Spinal cord (tissue), 9 donors: ENCODE measurements at regions not wholly inside any gene's neighbourhood (a gene's known extent, or its start where the extent isn't known, plus 50 kb on each side); places are given as distances from the start of the nearest gene placed in this dataset.
"Not testable (repeated sequence)": the region's sequence is repeated elsewhere in the genome, so short reads cannot be mapped to it uniquely, and the experiment has no call there.

Experiments
- DNase-seq, 6 donors: peaks; one replicate each; pipeline versions ENCODE4 v3.0.0 to v3.0.0-alpha.2; 2013 to 2015; ENCODE audit warnings: low spot score in 6 of 6, low read depth in 4 of 6
- H3K27ac ChIP-seq: one replicate; pipeline ENCODE4 v1.5.1; 2013; ENCODE audit warnings: low read depth, low read length, control low read depth
- H3K27me3 ChIP-seq: one replicate; pipeline ENCODE4 v1.6.1; 2013; ENCODE audit warnings: low read length; ENCODE audit not compliant: control insufficient read depth, insufficient read depth
- H3K36me3 ChIP-seq: one replicate; pipeline ENCODE4 v1.6.1; 2013; ENCODE audit warnings: low read length; ENCODE audit not compliant: control insufficient read depth, insufficient read depth
- H3K4me1 ChIP-seq: one replicate; pipeline ENCODE4 v1.6.1; 2013; ENCODE audit warnings: low read length; ENCODE audit not compliant: control insufficient read depth, insufficient read depth
- H3K4me3 ChIP-seq: one replicate; pipeline ENCODE4 v1.5.1; 2013; ENCODE audit warnings: low read depth, low read length, control low read depth
- H3K9me3 ChIP-seq: one replicate; pipeline ENCODE4 v1.6.1; 2013; ENCODE audit warnings: low read length; ENCODE audit not compliant: control insufficient read depth, insufficient read depth
- WGBS: methylation state at CpG from one replicate; pipeline ENCODE4 v1.1.5; 2013; ENCODE audit warnings: missing lambda C conversion rate; ENCODE audit not compliant: insufficient coverage; 5-methylcytosine and 5-hydroxymethylcytosine counted together
- donor health status: healthy.

DNA sequence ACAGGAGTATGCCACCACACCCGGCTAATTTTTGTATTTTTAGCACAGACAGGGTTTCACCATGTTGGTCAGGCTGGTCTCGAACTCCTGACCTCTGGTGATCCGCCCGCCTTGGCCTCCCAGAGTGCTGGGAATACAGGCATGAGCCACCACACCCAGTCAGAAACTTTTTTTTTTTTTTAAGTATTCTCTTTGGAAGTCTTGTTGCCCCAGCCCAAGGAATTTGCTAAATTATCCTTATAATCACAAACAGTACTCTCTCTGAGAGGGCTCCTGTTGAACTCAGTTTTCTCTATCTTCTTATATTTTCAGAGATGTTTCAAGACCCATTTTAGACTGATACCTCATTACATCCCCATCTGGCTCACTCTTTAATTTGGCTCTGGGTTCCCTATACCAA is 82.3 kb upstream of the HIF1A start:
- not testable (repeated sequence) for DNase-seq
- 75% methylated on average over 4 of the region's 4 CpGs for WGBS

DNA sequence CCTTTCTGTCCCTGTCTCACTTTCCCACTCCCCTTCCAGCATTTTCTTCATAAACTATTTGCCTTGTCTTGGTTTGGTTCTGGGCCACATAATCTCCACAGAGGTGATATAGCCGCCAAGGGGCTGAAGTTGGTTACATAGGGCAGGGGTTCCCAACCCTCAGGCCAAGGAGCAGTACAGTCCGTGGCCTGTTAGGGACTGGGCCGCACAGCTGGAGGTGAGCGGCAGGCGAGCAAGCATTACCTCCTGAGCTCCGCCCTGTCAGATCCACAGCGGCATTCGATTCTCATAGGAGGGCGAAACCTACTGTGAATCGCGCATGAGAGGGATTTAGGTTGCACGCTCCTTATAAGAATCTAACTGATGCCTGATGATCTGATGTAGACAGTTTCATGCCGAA is 80.6 kb upstream of the HIF1A start:
- no peaks in the 10 kb centered on the region for H3K9me3 ChIP-seq
- H3K4me3 ChIP-seq, result no peak overlapping the region
- no peaks in the 10 kb centered on the region for H3K27me3 ChIP-seq
- no peak for DNase-seq
- H3K4me1 ChIP-seq, result no peaks in the 10 kb centered on the region
- no peak overlapping the region for H3K27ac ChIP-seq
- WGBS, result 95% methylated on average over 6 of the region's 13 CpGs
- H3K36me3 ChIP-seq, result no peaks in the 10 kb centered on the region

More for the DNA sequence above, 82.3 kb upstream of the HIF1A start:
- H3K27ac ChIP-seq, H3K4me3 ChIP-seq, H3K4me1 ChIP-seq, H3K9me3 ChIP-seq, H3K36me3 ChIP-seq, H3K27me3 ChIP-seq: not testable (repeated sequence)

- H3K36me3 ChIP-seq, result no peaks in the 10 kb centered on the region
- WGBS, result 78% methylated on average over 8 of the region's 11 CpGs
Observed at GRCh38 chr14:61615743-61616523, 79.4 kb upstream of the HIF1A start.

GRCh38 chr14:61616524-61617185 is 78.7 kb upstream of the HIF1A start:
- Histone ChIP-seq H3K4me1 (no peaks in the 10 kb centered on the region), H3K27ac (no peak overlapping the region), H3K9me3 (no peaks in the 10 kb centered on the region), H3K4me3 (no peak overlapping the region), H3K27me3 (no peaks in the 10 kb centered on the region), H3K36me3 (no peaks in the 10 kb centered on the region)
- no CpG with 5 or more reads among the region's 4 CpGs for WGBS
- DNase-seq, result no peak

More at GRCh38 chr14:61615743-61616523, 79.4 kb upstream of the HIF1A start:
- Histone ChIP-seq H3K27me3 (no peaks in the 10 kb centered on the region), H3K9me3 (no peaks in the 10 kb centered on the region), H3K4me1 (no peaks in the 10 kb centered on the region), H3K4me3 (no peak overlapping the region), H3K27ac (no peak overlapping the region)
- no peak for DNase-seq

DNA sequence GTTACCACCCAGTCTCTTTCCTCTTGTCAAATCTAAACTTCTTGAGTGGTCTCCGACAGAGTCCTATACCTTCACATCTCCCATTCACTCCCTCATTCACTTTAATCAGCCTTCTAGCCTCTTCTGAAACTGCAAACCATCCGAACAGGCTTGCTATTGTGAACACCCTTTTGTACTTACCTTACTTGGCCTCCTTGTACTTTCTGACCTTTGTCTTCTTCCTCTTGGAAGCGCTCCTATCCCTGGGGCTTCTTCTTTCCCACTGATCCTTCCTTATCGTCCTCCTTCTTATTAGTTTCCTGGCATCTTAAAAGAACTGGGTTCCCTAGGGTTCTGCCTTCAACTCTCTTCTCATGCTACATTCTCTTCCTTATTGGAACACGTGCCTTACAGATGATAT is 76.9 kb upstream of the HIF1A start:
- H3K27ac ChIP-seq, result no peak overlapping the region
- DNase-seq, result no peak
- WGBS, result 78% methylated on average over 4 of the region's 5 CpGs

DNA sequence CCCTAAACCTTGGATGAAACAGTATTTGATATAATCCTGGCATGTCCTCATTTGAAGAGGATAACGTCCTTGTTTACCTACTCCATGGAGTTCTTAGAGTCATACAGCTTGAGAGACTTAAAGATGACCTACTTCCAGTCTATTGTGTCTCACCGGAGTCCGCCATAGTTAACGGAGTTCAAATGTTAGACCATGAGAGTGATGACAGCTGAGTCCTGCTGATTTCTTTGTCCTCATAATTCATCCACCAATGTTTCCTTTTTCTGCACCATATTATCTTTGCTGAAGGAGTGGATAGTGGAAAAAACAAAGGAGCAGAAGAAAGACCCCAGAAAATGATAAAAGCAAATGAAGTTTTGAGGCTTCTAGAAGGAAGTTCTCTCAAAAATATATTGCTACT is 75.8 kb upstream of the HIF1A start:
- Histone ChIP-seq H3K4me3 (no peak overlapping the region), H3K27me3 (no peaks in the 10 kb centered on the region), H3K4me1 (no peaks in the 10 kb centered on the region), H3K9me3 (no peaks in the 10 kb centered on the region), H3K27ac (no peak overlapping the region), H3K36me3 (no peaks in the 10 kb centered on the region)
- WGBS, result 92% methylated on average over 3 of the region's 4 CpGs
- no peak for DNase-seq

More for the DNA sequence above, 76.9 kb upstream of the HIF1A start:
- Histone ChIP-seq H3K4me3 (no peak overlapping the region), H3K27me3 (no peaks in the 10 kb centered on the region), H3K36me3 (no peaks in the 10 kb centered on the region), H3K4me1 (no peaks in the 10 kb centered on the region), H3K9me3 (no peaks in the 10 kb centered on the region)

DNA sequence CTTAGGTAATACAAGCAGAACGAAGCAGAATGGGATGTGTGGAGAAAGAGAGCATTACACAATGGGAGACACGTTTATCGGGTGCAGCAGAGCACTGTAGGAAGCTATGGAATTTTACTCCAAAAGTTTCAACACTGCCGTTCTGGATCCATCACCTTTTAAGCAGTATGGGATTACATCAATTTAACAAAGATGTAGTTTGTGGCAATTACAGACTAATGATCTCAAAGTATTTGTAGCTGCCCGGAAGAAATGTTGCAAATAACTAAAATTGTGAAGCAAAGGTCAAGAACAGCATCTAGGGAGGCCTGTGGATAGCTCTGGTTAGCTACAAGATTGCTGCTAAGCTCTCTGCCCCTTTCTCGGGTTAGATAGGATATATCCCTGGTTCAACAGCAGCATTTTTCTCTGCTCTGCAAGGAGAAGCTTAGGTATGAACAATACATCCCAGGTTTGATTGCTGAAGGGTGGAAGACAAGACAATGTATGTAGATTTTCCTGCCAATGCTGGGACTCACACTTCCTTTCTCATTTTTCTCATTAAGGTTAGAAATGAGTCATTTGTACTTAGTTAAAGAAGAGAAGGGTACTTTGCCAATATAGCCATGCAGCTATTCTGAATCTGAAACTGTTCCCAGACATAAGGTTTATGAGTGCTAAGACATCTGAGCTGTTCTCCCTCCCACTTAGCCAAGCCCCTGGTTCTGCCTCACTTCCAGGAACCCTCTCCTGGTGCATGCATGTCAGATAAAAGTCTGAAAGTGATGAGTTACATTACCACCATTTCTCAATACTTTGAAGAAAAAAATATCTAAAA is 75.0 kb upstream of the HIF1A start:
- Histone ChIP-seq H3K4me1 (no peaks in the 10 kb centered on the region), H3K27me3 (no peaks in the 10 kb centered on the region), H3K9me3 (no peaks in the 10 kb centered on the region), H3K36me3 (no peaks in the 10 kb centered on the region), H3K27ac (no peak overlapping the region), H3K4me3 (no peak overlapping the region)
- WGBS, result 86% methylated on average over 2 of the region's 6 CpGs
- peak in 1 of 6 donors; percentile 54 for DNase-seq

GRCh38 chr14:61621444-61621843 is 73.9 kb upstream of the HIF1A start:
- Histone ChIP-seq H3K4me1 (no peaks in the 10 kb centered on the region), H3K36me3 (no peaks in the 10 kb centered on the region), H3K27ac (no peak overlapping the region), H3K9me3 (no peaks in the 10 kb centered on the region), H3K27me3 (no peaks in the 10 kb centered on the region), H3K4me3 (no peak overlapping the region)
- 76% methylated on average over 5 of the region's 7 CpGs for WGBS
- no peak for DNase-seq

- no peak overlapping the region for H3K4me3 ChIP-seq
- no peaks in the 10 kb centered on the region for H3K4me1 ChIP-seq
- no peaks in the 10 kb centered on the region for H3K36me3 ChIP-seq
- no peak overlapping the region for H3K27ac ChIP-seq
- DNase-seq, result no peak
- H3K27me3 ChIP-seq, result no peaks in the 10 kb centered on the region
- no peaks in the 10 kb centered on the region for H3K9me3 ChIP-seq
Observed at GRCh38 chr14:61622051-61622450, 73.3 kb upstream of the HIF1A start.
